Endodermal cell (in vitro differentiated cells): ENCODE measurements at regions not wholly inside any gene's neighbourhood (a gene's known extent, or its start where the extent isn't known, plus 50 kb on each side); places are given as distances from the start of the nearest gene placed in this dataset.
A peak's percentile ranks its signal among the peaks of the same experiment; 100 is the strongest.
"Not testable (repeated sequence)": the region's sequence is repeated elsewhere in the genome, so short reads cannot be mapped to it uniquely, and the experiment has no call there.

Experiments
- DNase-seq: peaks from one replicate; pipeline ENCODE4 v3.0.0-alpha.2; 2017
- H3K27ac ChIP-seq: 2 replicates; pipeline ENCODE4 v1.5.1; 2013; ENCODE audit warnings: mild to moderate bottlenecking, low read depth, low read length, moderate library complexity
- H3K27me3 ChIP-seq: 2 replicates; pipeline ENCODE4 v1.6.1; 2013; ENCODE audit warnings: mild to moderate bottlenecking, low read length, moderate library complexity; ENCODE audit not compliant: insufficient read depth, control insufficient read depth, poor library complexity, severe bottlenecking
- H3K36me3 ChIP-seq: 2 replicates; pipeline ENCODE4 v1.7.0; 2013; ENCODE audit warnings: mild to moderate bottlenecking, low read length, moderate library complexity; ENCODE audit not compliant: control insufficient read depth, insufficient read depth
- H3K4me1 ChIP-seq: one replicate; pipeline ENCODE4 v1.7.0; 2013; ENCODE audit warnings: low read length; ENCODE audit not compliant: control insufficient read depth, insufficient read depth
- H3K4me3 ChIP-seq: 2 replicates; pipeline ENCODE4 v1.5.1; 2013; ENCODE audit warnings: mild to moderate bottlenecking, low read length, moderate library complexity
- H3K9ac ChIP-seq: 2 replicates; pipeline ENCODE4 v1.6.1; 2013; ENCODE audit warnings: mild to moderate bottlenecking, low read length, moderate library complexity; ENCODE audit not compliant: poor library complexity, severe bottlenecking; ENCODE audit errors: extremely low read depth
- H3K9me3 ChIP-seq: 2 replicates; pipeline ENCODE4 v1.6.1; 2013; ENCODE audit warnings: mild to moderate bottlenecking, low read length, moderate library complexity; ENCODE audit not compliant: control insufficient read depth
- H3K27ac Mint-ChIP-seq: 2 replicates; pipeline ENCODE4 v1.8.0; 2020; ENCODE audit warnings: mixed read lengths
- H3K27me3 Mint-ChIP-seq: 2 replicates; pipeline ENCODE4 v1.8.0; 2021; ENCODE audit warnings: mild to moderate bottlenecking, mixed read lengths; ENCODE audit not compliant: insufficient read depth
- H3K36me3 Mint-ChIP-seq: 2 replicates; pipeline ENCODE4 v1.8.0; 2020; ENCODE audit warnings: low read depth, mixed read lengths
- H3K4me1 Mint-ChIP-seq: 2 replicates; pipeline ENCODE4 v1.8.0; 2020; ENCODE audit warnings: mixed read lengths
- H3K4me3 Mint-ChIP-seq: 2 replicates; pipeline ENCODE4 v1.8.0; 2020; ENCODE audit warnings: mild to moderate bottlenecking, moderate library complexity, mixed read lengths
- H3K9me3 Mint-ChIP-seq: 2 replicates; pipeline ENCODE4 v1.8.0; 2020; ENCODE audit warnings: mild to moderate bottlenecking, mixed read lengths
- WGBS, 2 experiments: methylation state at CpG; one replicate each; pipeline versions ENCODE4 v1.1.5 to v1.1.7; 2013; ENCODE audit warnings: missing lambda C conversion rate in 2 of 2, mixed read lengths in 1 of 2; ENCODE audit not compliant: insufficient coverage in 1 of 2, insufficient read length in 1 of 2; 5-methylcytosine and 5-hydroxymethylcytosine counted together
- TF ChIP-seq, protein P1 (sequence below): fragments of 200-600 bp; sonication (generic); conservative IDR thresholded peaks from 2 replicates; pipeline ENCODE4 v1.5.0; 2021; ENCODE audit warnings: antibody characterized with exemption, mild to moderate bottlenecking

DNA sequence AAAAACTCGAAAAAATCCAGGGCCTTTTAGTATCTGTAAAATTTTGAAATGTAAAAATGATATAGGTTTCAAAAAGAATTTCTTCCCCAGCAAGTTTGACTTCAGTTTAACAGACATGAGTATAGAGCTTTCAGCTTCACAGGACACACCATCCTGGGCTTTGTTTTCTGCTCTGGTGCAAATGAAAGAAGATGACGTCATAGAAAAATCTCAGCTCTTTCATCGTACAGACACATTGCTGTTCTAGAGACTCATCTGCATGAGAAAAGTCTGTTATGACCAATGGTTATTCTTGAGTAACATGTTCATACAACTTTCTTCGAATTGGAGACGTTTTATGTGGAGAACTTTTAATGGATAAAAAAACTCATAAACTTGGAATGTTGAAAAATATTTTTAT, 111.7 kb upstream of the DYNAP start:
- H3K4me1 Mint-ChIP-seq: peaks cover 25% of the 10 kb centered on the region
- TF ChIP-seq, protein P1, sequence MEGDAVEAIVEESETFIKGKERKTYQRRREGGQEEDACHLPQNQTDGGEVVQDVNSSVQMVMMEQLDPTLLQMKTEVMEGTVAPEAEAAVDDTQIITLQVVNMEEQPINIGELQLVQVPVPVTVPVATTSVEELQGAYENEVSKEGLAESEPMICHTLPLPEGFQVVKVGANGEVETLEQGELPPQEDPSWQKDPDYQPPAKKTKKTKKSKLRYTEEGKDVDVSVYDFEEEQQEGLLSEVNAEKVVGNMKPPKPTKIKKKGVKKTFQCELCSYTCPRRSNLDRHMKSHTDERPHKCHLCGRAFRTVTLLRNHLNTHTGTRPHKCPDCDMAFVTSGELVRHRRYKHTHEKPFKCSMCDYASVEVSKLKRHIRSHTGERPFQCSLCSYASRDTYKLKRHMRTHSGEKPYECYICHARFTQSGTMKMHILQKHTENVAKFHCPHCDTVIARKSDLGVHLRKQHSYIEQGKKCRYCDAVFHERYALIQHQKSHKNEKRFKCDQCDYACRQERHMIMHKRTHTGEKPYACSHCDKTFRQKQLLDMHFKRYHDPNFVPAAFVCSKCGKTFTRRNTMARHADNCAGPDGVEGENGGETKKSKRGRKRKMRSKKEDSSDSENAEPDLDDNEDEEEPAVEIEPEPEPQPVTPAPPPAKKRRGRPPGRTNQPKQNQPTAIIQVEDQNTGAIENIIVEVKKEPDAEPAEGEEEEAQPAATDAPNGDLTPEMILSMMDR: no peak

DNA sequence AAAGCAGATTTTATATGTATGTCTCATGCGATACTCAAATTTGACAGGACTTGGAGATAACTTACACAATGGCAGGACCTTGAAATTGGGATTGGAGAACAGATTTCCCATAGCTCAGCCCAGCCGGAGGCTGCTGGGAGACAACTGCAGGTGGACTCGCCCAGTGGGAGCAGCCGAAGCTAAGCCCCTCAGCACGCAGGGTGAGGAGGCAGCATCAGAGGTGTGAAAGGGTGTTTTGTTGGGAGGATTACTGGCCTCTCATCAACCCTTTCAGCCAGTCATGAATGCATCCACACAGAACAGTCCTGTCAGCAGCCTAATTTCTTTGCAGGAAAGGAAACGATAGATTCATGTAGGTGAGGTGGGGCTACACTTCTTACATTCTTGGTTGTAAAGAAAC, 110.4 kb upstream of the DYNAP start:
- peak overlapping the region; percentile 7 for H3K9ac ChIP-seq
- H3K4me3 ChIP-seq: no peak overlapping the region
- no peaks in the 10 kb centered on the region for H3K9me3 ChIP-seq
- no peaks in the 10 kb centered on the region for H3K36me3 Mint-ChIP-seq
- peaks cover 30% of the 10 kb centered on the region for H3K4me1 Mint-ChIP-seq
- TF ChIP-seq, protein P1: no peak
- WGBS, 2 experiments: 59 to 89% methylated on average over 1 to 6 of the region's 6 CpGs
- peak; percentile 82 for DNase-seq
- H3K9me3 Mint-ChIP-seq: no peaks in the 10 kb centered on the region
- no peak overlapping the region for H3K4me3 Mint-ChIP-seq
- no peaks in the 10 kb centered on the region for H3K36me3 ChIP-seq
- H3K4me1 ChIP-seq: peaks cover 13% of the 10 kb centered on the region
- peak overlapping the region; percentile 31 for H3K27ac Mint-ChIP-seq
- no peak overlapping the region for H3K27ac ChIP-seq
- H3K27me3 Mint-ChIP-seq: no peaks in the 10 kb centered on the region
- no peaks in the 10 kb centered on the region for H3K27me3 ChIP-seq

More for the DNA sequence above, 111.7 kb upstream of the DYNAP start:
- no peaks in the 10 kb centered on the region for H3K9me3 ChIP-seq
- peaks cover 13% of the 10 kb centered on the region for H3K4me1 ChIP-seq
- H3K27me3 ChIP-seq: no peaks in the 10 kb centered on the region
- no peak for DNase-seq
- no peaks in the 10 kb centered on the region for H3K36me3 ChIP-seq
- 63 to 71% methylated on average over 3 to 4 of the region's 5 CpGs for WGBS, 2 experiments
- Mint-ChIP-seq H3K27me3 (no peaks in the 10 kb centered on the region), H3K4me3 (no peak overlapping the region), H3K36me3 (no peaks in the 10 kb centered on the region), H3K9me3 (no peaks in the 10 kb centered on the region), H3K27ac (no peak overlapping the region)
- no peak overlapping the region for H3K4me3 ChIP-seq
- H3K9ac ChIP-seq: no peak overlapping the region
- H3K27ac ChIP-seq: no peak overlapping the region

GRCh38 chr18:54502451-54502850, 88.6 kb upstream of the DYNAP start:
- H3K36me3 ChIP-seq, H3K36me3 Mint-ChIP-seq, H3K27me3 ChIP-seq, DNase-seq, H3K4me3 ChIP-seq, H3K4me1 ChIP-seq, H3K9ac ChIP-seq, H3K9me3 ChIP-seq, H3K27ac Mint-ChIP-seq, H3K27ac ChIP-seq, H3K4me3 Mint-ChIP-seq, H3K4me1 Mint-ChIP-seq, H3K27me3 Mint-ChIP-seq: not testable (repeated sequence)
- H3K9me3 Mint-ChIP-seq: peaks cover 14% of the 10 kb centered on the region
- 90 to 94% methylated on average over 5 to 6 of the region's 6 CpGs for WGBS, 2 experiments
